Occipital lobe (tissue), 1 donor: ENCODE measurements at regions not wholly inside any gene's neighbourhood (a gene's known extent, or its start where the extent isn't known, plus 50 kb on each side); places are given as distances from the start of the nearest gene placed in this dataset.

Experiments used
- DNase-seq: peaks from one replicate; lab custom pipeline; 2025; lab: John Stamatoyannopoulos, UW

- no peak for DNase-seq
Measured at GRCh38 chr9:108245901-108246300, 609.9 kb downstream of the ACTL7B start.

GRCh38 chr9:108245331-108245730, 610.5 kb downstream of the ACTL7B start:
- DNase-seq: no peak

- DNase-seq: no peak
Measured at GRCh38 chr9:108244686-108245085, 611.1 kb downstream of the ACTL7B start.

DNA sequence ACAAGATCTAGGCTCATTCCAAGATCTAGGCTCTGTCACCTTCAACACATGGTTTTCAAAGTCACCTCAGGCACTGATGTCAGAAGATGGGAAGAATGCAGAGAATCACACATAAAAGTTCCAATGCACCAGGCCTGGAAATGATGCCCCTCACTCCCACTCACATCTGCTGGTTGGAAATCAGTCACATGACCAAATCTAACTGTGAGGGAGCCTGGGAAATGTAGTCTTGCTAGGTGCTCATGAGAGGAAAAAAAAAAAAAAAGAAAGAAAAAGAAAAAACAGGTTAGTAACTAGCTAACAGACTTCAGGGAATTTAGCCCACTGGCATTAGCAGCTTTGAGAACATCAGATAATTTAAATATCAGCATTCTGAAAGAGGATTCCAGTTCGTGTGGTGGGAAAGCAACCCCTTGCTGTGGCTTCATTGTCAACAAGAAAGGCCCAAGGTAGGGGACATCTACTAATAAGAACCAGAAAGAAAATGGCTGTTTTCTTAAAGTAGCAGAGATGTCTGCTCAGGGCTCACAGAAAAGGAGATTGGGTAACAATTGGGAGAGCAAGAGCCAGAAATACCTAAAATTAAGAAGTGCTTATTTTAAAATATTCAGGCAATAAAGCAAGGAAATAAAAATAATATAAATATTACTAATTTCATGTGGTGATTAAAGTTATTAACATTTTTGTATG, 614.3 kb downstream of the ACTL7B start:
- DNase-seq: no peak

DNA sequence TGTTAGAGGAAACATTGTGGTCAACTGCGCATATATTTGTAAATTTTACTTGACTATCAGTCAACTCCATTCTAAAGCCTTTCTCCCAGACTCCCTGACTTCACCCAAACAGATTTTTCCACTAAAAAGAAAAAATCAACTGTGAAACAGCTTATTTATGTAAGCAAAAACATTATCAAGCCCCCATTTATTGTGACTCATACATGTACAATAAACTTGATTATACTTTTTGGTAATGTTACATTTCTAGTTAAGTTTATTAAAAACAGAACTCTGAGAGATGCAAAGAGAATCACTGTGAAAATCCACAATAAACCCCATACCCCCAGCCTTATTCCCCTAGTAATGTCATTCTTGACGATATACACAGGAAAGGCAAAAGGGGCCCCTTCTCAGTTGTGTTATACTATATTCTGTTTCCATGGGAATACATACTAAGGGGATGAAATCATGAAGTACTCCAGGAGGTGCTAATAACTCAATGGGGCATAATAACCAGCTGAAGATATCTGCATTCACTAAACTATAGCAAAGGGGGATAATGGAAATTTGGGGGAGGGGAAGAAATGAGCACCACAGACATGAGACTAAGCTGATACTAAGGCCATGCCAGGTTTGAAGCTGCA, 616.0 kb downstream of the ACTL7B start:
- DNase-seq: no peak

- no peak for DNase-seq
Measured at GRCh38 chr9:108235609-108236008, 620.2 kb downstream of the ACTL7B start.

DNA sequence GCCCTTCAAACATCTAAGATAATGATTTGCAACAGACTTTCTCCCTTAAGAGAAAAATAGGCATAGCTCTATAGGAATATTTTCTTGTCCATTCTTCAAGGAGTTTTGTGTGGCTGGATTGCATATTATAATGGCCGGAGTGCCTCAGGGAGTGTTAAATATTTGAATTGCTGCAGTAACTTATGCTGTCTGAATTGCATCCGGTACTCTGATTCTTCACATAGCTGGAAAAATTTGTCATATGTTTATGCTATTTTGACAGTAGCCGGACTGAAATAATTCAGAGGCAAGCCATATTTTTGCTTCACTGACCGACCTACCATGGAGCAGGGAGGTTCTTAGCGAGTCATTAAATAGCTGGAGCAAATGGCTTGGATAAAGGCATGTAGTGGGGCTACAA, 621.0 kb downstream of the ACTL7B start:
- DNase-seq: no peak

DNA sequence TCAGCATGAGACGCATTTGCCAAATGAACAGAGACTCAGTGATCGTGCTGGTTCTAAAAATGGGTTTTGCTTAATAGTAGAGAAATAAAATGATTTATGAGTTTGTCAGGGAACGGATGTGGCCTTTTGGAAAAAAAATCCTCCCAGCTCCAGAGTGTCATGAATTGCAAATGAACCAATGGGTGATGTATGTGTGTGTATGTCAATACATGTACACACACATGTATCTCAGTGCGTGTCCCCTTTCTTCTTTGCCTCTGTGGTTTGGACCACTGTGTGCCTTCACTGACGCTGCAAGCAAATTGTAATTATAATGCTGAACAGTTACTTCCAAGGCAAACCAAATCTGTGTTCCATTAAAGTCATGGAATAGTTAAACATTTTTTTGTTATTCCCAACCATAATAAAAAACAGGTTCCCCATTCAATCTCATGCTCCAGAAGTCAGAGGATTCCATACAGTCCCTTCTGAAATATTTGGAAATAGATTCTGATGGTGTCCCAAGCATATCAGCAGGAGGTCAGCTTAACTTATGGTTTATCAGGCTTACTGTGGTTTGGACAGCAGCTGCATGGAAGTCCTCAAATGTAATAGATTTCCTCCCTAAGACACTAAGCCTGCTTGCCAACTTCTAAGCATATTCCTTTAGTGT, 630.5 kb downstream of the ACTL7B start:
- DNase-seq: no peak

GRCh38 chr9:108224716-108225115, 631.1 kb downstream of the ACTL7B start:
- DNase-seq: no peak

GRCh38 chr9:108219664-108220063, 636.1 kb downstream of the ACTL7B start:
- no peak for DNase-seq

DNA sequence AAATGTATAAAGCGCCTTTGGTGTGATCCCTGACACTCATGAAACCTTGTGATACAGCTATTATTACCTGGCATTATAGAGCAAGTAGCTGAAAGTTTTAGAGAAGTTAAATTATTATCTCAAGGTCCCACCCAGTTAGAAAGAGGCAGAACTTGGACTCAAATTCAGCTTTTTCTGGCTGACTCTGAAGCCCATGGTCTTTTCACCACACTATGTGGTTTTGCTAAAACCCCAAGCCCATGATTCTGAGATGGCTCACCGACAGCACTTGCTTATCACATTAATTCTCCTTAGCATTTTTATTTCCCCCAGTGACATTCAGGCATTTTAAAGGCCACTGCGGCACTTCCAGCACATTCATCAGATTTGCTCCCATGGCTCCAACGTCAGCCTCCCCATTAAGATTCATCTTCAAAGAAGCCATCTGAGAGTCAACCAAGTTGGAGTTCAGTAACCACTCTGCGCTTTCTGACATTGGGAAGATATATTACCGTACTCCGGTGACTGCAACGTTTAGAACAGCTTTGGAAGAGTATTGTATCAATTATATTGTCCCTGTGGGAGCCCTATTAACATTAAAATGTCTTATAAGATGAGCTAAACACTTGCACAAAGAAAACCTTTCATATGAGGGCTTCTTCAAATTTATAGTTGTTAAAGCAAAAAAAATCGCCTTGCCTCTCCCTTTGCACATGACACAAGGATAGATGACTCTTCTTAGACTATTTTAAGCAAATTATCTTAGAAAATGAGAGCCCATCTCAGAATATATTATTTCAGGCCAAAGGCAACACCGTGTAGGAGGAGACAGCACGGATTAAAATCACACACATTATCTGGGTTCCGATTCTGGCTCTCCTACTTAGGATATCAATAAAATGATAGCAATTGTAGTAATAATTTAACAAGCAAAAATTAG, 638.1 kb downstream of the ACTL7B start:
- DNase-seq: no peak

GRCh38 chr9:108213511-108213910, 642.3 kb downstream of the ACTL7B start:
- no peak for DNase-seq

- no peak for DNase-seq
Measured at GRCh38 chr9:108212184-108212583, 643.6 kb downstream of the ACTL7B start.

GRCh38 chr9:108211411-108211955, 644.3 kb downstream of the ACTL7B start:
- DNase-seq: no peak

- no peak for DNase-seq
Measured at GRCh38 chr9:108209132-108209685, 646.6 kb downstream of the ACTL7B start.

GRCh38 chr9:108207561-108208165, 648.1 kb downstream of the ACTL7B start:
- no peak for DNase-seq

DNA sequence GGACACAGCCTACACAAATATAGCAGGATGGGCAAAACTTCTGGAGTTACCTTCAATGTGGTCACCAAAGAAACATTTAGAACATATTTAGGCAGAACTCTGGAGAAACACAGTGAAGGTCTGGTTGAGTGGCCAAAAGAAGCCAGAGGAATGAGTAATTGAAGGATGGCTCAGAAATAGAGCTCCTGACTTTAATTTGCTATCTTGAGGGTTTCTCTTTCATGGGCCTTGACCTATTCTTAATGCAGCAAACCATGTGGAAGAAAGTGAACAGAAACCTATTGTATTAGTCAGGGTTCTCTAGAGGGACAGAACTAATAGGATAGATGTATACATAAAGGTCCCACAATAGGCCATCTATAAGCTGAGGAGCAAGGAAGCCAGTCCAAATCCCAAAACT, 650.5 kb downstream of the ACTL7B start:
- DNase-seq: no peak

GRCh38 chr9:108197899-108198298, 657.9 kb downstream of the ACTL7B start:
- DNase-seq: no peak

GRCh38 chr9:108197008-108197365, 658.8 kb downstream of the ACTL7B start:
- DNase-seq: no peak

- no peak for DNase-seq
Measured at GRCh38 chr9:108196332-108197007, 659.3 kb downstream of the ACTL7B start.
